ENCODE measurements at regions not wholly inside any gene's neighbourhood (a gene's known extent, or its start where the extent isn't known, plus 50 kb on each side); places are given as distances from the start of the nearest gene placed in this dataset.

DNA sequence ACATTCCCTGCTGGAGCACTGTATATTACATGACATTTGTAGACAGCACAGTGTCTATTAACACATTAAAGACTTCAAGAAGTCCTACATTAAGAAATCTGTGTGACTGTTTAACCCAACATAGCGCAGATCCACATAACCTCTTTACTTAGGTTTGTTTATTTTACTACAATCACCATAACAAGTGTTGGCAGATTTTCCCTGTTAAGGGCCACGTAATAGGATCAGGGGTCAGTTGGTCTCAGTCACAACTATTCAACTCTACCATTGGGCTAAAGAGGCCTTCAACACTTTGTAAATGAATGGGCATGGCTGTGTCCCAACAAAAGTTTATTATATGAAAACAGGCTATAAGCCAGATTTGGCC lies 51.3 kb upstream of the ADORA2B start:
- Histone ChIP-seq H3K27me3 (replicated peaks in 1 of 7) (no peaks in the 10 kb centered on the region), H3K36me3 (no peaks in the 10 kb centered on the region), H3K9me3 (no peaks in the 10 kb centered on the region), H3K4me1 (peaks cover 0 to 20% (median 8%) of the 10 kb centered on the region in 6 donors), H3K4me3 (no peak overlapping the region), H3K27ac (peak overlapping the region in 2 of 8 donors; percentile 16 to 27)
- TF ChIP-seq POLR2AphosphoS5 (IDR thresholded peaks at IDR 0.05) (no peak), POLR2A (IDR thresholded peaks at IDR 0.05) (no peak)
- TF ChIP-seq, protein P1, sequence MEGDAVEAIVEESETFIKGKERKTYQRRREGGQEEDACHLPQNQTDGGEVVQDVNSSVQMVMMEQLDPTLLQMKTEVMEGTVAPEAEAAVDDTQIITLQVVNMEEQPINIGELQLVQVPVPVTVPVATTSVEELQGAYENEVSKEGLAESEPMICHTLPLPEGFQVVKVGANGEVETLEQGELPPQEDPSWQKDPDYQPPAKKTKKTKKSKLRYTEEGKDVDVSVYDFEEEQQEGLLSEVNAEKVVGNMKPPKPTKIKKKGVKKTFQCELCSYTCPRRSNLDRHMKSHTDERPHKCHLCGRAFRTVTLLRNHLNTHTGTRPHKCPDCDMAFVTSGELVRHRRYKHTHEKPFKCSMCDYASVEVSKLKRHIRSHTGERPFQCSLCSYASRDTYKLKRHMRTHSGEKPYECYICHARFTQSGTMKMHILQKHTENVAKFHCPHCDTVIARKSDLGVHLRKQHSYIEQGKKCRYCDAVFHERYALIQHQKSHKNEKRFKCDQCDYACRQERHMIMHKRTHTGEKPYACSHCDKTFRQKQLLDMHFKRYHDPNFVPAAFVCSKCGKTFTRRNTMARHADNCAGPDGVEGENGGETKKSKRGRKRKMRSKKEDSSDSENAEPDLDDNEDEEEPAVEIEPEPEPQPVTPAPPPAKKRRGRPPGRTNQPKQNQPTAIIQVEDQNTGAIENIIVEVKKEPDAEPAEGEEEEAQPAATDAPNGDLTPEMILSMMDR (IDR thresholded peaks at IDR 0.05 in 8 of 11, conservative IDR thresholded peaks at IDR 0.05 in 3 of 11), result no peak
- intact Hi-C loops (cut with DNase I; ENCODE audit: low total_unique reads), result no loop called here
- WGBS, 5 donors, result 64 to 81% (median 78%) methylated on average over 2 of the region's 2 CpGs
- no peak for DNase-seq

DNA sequence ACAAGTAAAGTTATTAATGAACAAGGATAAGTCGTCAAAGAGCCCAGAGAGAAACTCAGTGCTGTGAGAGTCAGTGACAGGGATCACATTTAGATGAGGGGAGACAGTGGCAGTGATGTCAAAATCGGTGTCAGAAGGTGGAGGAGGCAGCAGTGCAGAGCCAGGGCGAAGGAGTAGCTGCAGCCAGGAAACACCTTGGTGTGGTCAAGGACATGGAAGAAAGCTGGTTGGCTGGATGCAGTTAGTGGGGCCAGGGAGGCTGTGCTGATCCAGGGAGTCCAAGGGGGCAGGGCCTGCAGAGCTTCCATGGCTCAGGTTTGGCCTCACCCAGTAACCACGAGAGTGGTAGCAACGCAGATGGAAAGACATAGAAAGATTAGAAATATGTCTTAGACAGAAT lies 50.7 kb upstream of the ADORA2B start:
- intact Hi-C loops (cut with DNase I; ENCODE audit: low total_unique reads), result no loop called here
- WGBS, 5 donors, result 50 to 62% (median 58%) methylated on average over 5 of the region's 5 CpGs
- TF ChIP-seq, protein P1 (IDR thresholded peaks at IDR 0.05 in 8 of 11, conservative IDR thresholded peaks at IDR 0.05 in 3 of 11), result no peak
- TF ChIP-seq POLR2A (IDR thresholded peaks at IDR 0.05) (no peak), POLR2AphosphoS5 (IDR thresholded peaks at IDR 0.05) (peak in 2 of 3 donors; percentile 39 to 44)
- Histone ChIP-seq H3K27ac (no peak overlapping the region), H3K9me3 (no peaks in the 10 kb centered on the region), H3K27me3 (replicated peaks in 1 of 7) (no peaks in the 10 kb centered on the region), H3K4me3 (no peak overlapping the region), H3K4me1 (peaks cover 0 to 20% (median 8%) of the 10 kb centered on the region in 6 donors), H3K36me3 (no peaks in the 10 kb centered on the region)
- DNase-seq, result no peak

GRCh38 chr17:15894913-15895658 lies 49.8 kb upstream of the ADORA2B start:
- TF ChIP-seq POLR2A (IDR thresholded peaks at IDR 0.05) (no peak), POLR2AphosphoS5 (IDR thresholded peaks at IDR 0.05) (no peak)
- TF ChIP-seq, protein P1 (IDR thresholded peaks at IDR 0.05 in 8 of 11, conservative IDR thresholded peaks at IDR 0.05 in 3 of 11), result no peak
- DNase-seq, result no peak
- Histone ChIP-seq H3K36me3 (no peaks in the 10 kb centered on the region), H3K4me3 (no peak overlapping the region), H3K27me3 (replicated peaks in 1 of 7) (no peaks in the 10 kb centered on the region), H3K27ac (no peak overlapping the region), H3K9me3 (peaks cover 0 to 2% (median 0%) of the 10 kb centered on the region in 8 donors), H3K4me1 (peaks cover 0 to 20% (median 8%) of the 10 kb centered on the region in 6 donors)
- intact Hi-C loops (cut with DNase I; ENCODE audit: low total_unique reads), result no loop called here
- WGBS, 5 donors, result 85 to 95% (median 94%) methylated on average over 12 of the region's 12 CpGs
